GM12891 (cell line): ENCODE measurements at regions not wholly inside any gene's neighbourhood (a gene's known extent, or its start where the extent isn't known, plus 50 kb on each side); places are given as distances from the start of the nearest gene placed in this dataset.

Experiments
- POLR2A ChIP-seq: IDR thresholded peaks from 2 replicates; pipeline ENCODE4 v1.6.1; 2011; ENCODE audit warnings: low read depth, low read length, control low read depth
- POLR2AphosphoS5 ChIP-seq: IDR thresholded peaks from 2 replicates; pipeline ENCODE4 v1.6.1; 2011; ENCODE audit warnings: low read depth, low read length, control low read depth
- SPI1 ChIP-seq: IDR thresholded peaks from 2 replicates; pipeline ENCODE4 v1.6.1; 2011; ENCODE audit warnings: low read depth, low read length, control low read depth
- TAF1 ChIP-seq: IDR thresholded peaks from 2 replicates; pipeline ENCODE4 v1.6.1; 2011; ENCODE audit warnings: low read depth, low read length, control low read depth

DNA sequence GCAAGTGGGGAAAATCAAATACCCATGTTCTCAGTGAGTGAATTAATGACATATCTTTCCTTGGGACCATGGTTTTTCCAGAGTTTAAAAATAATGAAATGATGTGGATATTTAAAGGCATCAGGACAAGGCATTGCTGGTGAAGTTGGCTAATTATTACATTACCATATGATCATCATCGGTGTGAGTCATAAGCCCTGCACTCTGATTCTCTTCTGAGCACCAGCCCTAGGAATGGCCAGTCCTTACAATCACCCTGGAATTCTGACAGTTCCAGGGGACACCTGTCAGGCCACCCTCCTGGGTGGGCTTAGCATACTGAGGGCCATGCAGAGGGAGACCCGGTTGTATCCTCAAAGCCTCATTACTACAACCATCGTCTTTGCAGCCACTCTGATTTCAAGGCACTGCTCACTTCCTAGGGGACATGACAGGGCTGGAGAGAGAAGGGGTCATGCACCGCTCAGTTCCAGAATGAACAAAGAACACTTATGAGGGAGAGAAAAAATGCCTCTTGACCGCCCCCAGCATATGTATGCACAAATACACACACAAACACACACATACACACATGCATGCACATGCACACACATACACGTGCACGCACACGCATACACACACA lies 365.0 kb downstream of the MIAT start:
- TF ChIP-seq SPI1: no peak
- no peak for TF ChIP-seq TAF1
- no peak for TF ChIP-seq POLR2A
- TF ChIP-seq POLR2AphosphoS5: no peak
